ENCODE measurements at regions not wholly inside any gene's neighbourhood (a gene's known extent, or its start where the extent isn't known, plus 50 kb on each side); places are given as distances from the start of the nearest gene placed in this dataset.

DNA sequence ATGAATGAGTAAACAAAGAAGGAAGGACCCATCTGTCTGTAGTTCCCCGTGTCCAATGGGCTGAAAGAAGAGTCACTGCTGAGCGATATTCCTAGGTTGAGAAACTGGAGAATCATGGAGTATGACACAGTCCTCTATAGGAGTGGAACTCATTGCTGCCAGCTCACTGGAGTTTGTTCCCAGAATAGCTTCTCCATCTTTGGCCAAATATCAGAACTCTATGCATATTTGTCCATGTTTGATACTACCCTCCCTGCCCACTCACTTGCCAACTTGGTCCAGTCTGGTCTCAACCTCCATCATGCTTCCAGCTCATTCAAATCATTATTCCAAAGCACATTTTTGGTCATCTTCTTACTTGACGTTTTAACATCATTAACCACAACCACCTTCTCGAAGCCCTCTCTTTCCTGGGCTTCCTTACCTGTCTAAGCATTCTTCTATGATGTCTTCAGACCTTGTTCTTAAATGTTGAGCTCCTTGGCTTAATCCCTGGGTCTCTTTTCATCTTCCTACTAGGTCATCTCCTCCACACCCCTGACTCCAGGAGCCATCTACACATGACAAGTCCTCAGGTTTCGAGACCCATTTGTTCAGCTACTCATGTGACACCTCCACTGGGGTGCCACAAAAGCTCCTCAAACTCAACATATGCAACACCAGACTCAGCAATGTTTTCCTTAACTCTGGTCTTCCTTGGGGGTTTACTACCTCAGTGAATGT is 221.6 kb downstream of the MYCN start:
- no peak for DNase-seq

DNA sequence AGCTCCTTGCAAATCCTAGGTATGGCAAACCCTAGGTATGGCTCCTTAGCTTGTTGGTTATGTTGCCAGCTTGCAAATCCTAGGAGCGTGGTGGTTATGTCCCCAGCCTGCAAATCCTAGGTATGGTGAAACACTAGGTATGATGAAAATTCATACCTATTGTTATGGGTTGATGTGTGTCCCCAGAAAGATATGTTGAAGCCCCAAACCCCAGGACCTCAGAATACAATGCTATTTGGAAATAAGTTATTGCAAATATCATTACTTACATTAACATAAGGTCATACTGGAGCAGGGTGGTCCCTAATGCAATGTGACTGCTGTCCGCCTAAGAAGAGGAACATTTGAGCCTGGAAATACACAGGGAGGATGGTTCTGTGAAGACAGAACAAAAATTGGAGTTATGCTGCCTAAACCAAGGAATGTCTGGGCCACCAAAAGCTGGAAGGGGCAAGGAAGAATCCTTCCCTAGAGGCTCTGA is 220.8 kb downstream of the MYCN start:
- DNase-seq = no peak

DNA sequence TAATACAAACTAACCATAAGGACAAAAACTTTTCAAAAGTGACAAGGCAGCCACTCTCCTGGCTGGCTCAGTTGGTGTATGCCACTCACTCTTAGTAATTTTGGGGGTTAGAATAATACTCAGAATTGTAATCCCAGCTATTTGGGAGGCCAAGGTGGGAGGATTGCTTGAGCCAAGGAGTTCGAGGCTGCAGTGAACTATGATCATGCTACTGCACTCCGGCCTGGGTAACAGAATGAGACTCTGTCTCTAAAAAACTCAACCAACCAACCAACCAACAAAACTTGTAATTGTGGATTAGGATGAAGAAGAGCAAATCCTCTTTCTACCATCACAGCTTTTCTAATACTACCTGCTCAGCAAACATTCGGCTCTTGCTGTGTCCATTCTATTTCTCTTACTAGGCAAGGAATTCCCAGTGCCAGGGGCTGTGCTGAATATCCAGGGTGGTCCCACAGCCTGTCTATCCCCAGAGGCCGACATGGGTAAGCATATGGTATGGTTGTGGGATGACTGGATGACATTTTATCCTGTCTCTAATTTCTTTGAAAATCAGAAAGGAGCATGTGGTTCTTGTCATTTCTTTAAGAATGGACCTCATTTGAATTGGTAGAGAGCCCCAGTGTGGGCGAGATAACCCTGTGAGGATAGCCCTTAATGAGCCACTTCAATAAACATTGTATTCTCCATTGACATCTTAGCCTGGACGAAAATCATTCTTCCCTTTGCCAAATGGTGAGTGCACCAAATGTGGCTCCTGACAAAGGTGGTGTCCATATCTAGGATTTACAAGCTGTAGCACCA is 220.1 kb downstream of the MYCN start:
- DNase-seq = no peak

DNA sequence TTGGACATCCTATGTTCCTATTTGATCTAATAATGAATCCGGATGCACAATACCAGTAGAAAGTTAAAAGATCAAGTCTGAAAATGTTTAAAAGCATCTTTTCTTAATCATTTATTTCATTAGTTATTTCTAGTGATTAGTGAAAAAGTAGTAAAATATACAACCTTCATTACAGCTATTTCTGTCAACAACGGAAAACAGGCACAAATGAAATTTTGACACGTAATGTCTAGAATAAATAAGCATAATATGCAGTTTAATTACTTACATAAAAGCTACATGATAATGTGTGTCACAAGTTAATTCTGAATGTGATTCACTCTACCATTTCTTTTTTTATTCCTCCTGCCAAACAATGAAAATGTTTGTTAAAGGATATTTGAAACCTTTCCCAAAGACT is 216.1 kb downstream of the MYCN start:
- no peak for DNase-seq

DNA sequence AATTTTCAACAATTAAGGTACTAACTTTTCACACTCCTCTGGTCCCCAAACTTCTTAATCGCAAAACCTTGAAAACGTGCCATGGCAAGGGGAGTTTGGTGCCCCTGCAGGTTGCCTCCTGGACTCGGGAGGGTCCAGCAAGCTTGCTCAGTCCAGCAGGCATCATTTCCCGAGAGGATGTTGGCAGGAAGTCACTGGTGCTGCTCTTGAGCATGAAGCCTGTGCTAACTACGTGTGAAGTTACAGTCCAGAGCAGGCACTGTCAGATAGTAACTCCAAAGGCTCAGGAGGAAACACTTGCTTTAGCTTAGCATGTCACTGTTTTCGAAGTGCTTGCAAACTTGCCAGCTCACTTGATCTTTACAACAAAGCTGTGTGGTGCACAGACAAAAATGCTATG is 215.4 kb downstream of the MYCN start:
- no peak for DNase-seq

DNA sequence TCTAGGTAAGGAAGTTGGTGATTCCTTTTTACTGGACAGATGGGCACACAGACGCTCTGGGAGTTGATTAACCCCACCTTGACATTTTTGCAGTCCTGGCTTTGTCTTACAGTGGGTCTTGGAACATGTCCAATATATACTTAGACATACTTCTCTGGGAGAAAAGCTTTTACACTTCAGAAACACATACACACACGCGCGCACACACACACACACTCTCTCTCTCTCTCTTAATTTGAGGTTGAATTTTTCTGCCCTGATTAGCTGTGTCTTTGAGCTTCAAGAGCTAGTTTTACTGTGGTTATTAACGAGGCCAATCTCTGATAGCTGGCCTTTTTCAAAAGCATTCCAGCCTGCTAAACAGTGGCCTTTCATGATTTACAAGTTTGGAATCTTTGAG is 215.0 kb downstream of the MYCN start:
- no peak for DNase-seq

DNA sequence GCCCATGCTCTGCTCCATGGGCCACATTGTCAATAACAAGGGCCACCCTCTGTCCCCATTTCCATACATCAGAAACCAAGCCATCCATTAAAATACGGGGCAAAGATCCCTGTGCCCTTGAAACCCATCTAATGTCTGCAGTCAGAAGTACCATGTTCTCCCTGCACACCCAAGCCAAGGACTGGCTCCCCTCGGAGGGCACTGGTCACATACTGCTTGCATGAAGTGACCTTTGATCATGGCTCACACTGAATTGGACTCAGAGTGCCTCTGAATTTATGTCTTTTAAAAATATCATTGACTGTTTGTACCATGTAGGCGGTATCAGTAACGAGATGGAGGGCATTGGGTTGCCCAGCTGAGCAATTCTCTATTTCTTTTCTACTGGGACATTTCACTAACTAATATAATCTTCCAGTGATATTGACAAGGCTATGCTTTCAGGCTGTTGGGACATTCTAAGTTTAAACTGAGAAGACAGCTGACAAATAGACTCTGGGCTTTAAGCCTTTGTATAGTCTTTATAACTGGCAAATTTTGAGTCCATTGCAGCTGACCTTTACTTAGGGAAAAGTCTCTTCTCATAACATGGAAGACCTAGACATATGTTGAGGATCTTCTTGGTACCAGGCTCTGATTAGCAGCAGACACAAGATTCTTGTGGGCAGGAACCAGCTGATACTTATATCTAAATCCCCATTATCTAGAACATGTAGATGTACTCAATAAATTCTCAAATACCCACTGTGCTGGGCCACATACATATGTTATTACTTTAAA is 214.3 kb downstream of the MYCN start:
- DNase-seq = no peak

DNA sequence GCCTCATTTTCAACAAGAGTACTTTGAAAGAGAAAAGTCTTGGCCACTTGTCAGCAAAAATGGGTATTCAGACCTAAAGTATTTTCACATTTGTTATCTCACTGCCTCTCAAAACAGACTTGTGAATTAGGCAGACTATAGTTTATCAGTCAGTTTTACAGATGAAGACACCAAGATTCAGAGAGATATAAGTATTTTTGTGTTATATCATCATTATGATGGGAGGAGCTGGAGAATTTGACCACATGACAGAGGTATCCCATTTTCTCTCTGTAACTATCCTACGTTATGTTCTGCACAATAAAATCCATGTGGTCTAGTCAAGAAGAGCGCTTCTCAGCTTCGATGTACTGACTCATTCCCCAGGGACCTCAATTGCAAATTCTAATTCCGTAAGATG is 213.7 kb downstream of the MYCN start:
- DNase-seq = no peak

DNA sequence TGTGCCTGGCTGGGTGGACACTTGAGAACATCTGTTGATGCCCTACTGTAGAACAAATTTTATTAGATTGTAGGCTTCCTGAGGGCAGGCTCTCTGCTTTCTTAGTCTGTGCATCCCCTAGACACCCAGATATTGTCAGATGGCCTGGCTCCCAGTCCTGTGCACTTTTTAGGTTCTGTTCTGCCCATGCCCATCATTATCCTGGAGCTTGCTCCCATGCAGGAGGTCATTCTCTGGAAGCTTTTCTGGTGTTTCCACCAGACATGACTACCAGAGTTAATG is 213.3 kb downstream of the MYCN start:
- DNase-seq = no peak

DNA sequence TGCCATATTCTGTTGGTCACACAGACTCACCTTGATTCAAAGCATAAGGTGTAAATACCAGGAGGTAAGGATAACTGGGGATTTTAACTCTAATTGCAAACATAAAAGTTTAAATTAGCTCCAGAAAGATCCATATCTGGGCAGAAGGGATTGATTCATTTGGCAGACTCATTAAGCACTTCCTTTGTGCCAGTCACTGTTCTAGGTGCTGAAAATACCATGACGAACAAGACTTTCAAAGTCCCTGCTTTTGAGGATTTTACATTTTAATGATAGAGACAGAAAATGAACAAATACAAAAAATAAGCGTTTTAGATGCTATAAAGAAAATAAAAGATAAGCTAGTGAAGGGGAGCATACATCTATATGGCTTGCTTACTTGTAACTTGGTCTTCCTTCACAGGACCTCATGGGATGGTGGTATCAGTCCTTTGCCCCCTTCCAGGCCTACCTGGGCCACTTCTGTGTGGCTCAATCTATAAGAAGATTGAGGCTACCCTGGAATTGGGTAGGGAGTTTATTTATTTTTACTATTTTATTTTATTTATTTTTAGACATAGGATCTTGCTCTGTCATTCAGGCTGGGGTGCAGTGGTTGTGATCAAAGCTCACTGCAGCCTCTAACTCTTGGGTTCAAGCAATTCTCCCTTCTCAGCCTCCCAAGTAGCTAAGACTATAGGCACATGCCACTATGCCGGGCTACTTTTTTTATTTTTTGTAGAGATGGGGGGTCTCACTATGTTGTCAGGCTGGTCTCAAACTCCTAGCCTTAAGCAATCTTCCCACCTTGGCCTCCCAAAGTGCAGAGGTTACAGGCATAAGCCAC is 212.8 kb downstream of the MYCN start:
- no peak for DNase-seq

DNA sequence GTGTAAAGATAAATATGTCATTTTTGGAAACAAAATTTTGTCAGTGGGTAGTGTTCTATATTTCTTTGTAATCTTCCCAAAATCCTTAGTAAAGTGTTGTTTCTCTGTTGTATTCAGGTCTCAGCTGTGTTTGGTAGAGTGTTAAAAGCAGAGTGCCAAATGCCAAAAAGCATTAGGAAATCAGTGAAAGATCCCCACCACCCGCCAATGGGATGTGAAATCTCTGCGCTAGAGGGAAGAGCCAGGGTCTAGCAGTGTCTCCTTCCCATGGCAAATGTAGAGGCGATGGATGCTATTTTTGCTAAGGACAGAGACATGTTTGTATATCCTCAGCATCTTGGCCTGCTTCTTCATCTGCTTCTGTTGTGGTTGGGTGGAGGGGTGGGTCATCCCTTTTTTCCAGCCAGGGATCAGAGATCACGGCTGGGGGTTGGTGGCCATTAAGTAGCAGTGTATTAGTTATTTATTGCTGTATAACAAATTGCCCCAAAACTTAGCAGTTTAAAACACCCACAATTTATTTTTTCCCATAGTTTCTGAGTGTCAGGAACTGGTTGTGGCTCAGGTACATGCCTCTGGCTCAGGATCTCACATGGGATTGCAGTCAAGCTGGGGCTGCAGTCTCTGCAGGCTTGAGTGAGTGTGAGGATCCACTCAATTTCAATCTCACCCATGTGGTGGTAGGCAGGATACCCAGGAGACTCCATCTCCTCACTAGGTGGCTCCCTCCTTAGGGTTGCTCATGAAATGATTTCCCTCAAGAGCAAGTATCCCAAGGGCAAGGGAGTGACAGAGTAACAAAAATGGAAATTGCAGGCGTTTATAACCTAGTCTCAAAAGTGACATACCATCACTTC is 211.9 kb downstream of the MYCN start:
- no peak for DNase-seq

DNA sequence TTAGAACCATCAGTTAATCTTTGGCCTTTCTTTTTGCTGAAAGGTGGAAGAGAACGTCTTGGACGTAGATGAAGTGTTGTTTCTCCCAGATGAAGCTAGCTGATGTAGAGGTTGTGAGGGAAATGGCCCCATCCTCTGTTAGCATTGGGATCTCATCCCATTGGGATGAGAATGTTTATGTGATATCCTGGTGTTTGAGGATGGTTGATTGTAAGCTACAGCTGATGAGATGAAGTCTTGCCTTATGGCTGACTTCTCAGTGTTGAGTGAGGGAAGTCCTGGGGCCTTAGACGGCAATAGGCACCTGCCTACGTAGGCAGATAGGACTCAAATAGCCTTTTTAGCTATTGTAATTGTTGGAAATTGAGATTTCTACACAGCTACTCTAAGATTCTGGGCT is 211.3 kb downstream of the MYCN start:
- DNase-seq = no peak

DNA sequence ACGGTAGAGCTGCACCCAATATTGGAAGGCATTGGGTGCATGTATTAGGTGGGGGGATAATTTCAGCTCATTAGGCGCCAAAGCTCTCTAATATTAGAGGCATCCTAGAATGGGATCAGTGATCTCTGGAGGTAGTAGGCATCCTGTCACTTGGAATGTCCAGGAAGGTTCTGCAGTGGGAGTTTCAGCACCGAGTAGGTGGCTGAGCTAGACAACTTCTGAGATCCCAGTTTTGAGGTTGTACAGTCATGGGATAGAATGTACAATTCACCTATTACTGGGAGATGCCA is 210.9 kb downstream of the MYCN start:
- no peak for DNase-seq

DNA sequence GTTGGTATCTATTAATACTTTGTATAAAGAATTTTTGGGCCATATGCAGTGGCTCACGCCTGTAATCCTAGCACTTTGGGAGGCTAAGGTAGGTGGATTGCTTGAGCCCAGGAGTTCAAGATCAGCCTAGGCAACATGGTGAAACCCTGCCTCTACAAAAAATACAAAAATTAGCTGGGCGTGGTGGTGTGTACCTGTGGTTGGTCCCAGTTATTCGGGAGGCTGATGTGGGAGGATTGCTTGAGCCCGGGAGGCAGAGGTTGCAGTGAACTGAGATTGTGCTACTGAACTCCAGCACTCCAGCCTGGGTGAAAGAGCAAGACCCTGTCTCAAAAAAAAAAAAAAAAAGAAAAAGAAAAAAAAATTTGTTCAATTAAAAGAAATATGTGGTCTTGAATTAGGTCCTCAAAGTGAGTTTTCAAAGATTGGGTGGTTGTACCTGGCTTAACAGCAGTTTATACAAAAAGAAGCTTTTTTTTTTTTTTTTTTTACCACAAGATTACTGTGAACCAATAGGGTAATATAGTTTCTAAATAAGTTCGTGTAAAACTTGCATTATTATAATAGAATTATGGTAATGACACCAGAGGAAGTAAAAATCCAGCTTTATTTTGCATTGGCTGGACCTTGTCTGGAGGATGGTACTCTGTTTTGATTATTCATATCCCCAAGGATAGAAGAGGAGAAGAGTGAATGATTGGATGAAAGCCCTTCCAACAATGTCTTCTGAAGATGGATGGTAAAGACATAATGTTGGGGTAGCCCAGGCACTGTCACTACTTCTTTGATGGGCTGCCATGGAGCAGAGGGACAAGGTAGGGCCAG is 210.3 kb downstream of the MYCN start:
- no peak for DNase-seq

DNA sequence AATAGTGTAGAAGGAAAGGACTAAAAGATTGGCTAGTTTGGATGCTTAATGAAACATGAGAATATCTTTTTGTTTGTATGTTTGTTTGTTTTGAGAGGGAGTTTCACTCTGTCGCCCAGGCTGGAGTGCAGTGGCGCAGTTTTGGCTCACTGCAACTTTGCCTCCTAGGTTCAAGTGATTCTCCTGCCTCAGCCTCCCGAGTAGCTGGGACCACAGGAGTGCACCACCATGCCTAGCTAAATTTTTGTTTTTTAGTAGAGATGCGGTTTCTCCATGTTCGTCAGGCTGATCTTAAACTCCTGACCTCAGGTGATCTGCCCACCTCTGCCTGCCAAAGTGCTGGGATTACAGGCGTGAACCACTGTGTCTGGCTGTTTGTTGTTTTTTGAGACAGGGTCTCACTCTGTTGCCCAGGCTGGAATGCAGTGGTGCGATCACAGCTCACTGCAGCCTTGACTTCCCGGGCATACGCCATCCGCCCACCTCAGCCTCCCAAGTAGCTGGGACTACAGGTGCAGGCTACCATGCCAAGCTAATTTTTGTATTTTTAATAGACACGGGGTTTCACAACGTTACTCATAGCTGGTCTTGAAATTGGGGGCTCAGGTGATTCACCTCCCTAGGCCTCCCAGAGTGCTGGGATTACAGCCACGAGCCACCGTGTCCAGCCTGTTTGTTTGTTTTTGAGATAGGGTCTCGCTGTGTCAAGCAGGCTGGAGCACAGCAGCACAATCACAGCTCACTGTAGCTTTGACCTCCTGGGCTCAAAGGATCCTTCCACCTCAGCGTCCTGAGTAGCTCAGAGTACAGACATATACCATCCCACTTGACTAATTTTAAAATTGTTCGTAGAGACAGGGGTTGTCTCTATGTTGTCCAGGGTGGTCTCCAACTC is 209.2 kb downstream of the MYCN start:
- no peak for DNase-seq

DNA sequence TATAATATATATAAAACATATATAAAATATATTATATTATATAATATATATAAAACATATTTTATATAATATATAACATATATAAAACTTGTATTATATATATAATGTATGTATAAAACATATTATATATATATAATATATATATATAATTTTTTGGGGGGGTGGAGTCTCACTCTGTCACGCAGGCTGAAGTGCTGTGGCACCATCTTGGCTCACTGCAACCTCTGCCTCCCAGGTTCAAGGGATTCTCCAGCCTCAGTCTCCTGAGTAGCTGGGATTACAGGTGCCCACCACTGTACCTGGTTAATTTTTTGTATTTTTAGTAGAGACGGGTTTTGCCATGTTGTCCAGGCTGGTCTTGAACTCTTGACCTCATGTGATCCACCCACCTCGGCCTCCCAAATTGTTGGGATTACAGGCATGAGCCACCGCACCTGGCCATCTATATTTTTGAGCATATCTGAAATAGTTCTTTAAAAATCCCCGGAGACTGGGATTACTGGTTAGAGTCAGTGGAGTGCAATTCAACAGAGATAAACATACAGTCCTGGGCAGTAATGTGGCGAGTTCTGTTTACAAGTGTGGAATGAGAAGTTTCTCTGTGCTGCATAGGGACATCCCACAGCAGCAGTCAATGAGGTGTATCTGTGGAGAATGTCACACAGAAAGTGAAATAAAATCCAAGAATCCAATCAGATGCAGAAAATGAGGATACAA is 208.4 kb downstream of the MYCN start:
- DNase-seq = no peak

DNA sequence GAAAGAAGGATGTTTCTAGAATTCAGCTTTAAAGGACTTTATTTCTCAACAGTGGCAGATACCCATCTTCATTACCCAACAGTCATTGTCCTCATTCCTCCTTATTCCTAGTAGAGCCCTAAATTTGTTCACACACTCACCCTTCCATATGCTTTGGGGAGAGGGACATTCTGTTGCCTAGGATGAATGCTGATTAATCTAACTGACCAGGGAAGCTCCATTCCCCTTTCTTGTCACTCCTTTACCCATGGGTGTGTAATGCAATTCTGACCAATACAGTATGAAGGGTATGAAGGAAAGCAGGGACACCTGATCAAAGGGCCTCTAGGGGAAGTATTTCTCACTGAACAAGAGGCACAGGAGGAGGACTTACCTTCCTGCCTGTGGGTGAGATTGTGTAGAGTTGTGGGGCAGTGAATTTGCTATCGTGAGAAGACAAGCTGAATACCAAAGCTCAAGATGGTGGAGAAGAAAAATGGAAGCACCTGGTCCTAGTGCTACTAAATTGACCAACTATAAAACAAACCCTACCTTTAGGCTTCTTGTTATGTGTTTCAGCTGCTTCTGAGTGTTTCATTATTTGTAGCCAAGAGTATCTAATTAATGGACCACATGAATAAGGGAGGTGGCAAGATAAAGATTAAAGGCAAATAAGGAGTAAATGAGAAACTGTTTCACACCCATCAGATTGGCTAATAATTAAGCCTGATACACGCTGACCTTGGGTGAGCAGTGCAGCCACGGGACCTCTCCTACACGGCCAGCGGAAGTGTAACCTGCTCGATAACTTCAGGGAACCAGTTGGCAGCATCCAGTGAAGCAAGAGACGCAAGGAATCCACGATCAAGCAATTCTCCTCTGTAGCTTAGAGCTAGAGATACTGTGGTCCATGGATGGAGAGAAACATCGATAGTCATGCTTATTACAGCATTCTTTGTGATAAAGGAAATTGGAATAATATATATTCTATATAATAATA is 202.3 kb downstream of the MYCN start:
- no peak for DNase-seq

DNA sequence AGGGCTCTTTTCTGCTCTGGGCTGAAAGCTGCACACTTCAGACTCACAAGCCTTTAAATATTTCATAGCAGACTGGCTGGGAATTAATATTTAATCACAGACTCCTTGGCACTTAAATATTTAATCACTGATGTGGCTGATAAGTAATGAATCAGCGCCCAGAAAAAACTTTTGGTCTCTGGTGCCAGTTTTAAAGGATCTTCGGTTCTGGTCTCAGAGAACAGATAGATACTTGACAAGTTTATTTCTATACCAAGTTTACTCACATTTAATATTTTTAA is 201.2 kb downstream of the MYCN start:
- no peak for DNase-seq
